ENCODE measurements at regions not wholly inside any gene's neighbourhood (a gene's known extent, or its start where the extent isn't known, plus 50 kb on each side); places are given as distances from the start of the nearest gene placed in this dataset.
"Not testable (repeated sequence)": the region's sequence is repeated elsewhere in the genome, so short reads cannot be mapped to it uniquely, and the experiment has no call there.

DNA sequence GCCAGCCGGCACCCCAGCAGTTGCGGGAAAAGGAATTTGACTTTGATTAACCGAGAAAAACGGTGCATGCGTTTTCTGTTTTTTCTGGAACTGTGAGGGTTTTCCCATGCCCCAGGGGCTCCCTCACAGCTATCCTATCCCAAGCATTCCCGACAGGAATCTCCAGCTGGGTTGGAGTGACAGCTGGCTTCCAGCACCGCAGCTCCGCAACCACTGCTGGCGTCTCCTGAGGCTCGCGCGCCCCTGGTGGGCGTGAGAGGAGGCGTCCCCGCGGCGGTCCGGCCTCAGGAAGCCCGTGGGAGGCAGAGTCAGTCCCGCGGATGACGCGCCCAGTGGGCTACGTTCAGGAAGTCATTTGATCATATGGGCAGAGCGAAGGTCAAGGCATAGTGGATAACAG is 623.2 kb downstream of the SPATA31A6 start:
- H3K27me3 Mint-ChIP-seq; POLR2A ChIA-PET; CTCF ChIA-PET; H3K27ac Mint-ChIP-seq; DNase-seq; H3K4me3 Mint-ChIP-seq; intact Hi-C loops (cut with DNase I, micrococcal nuclease); H3K36me3 Mint-ChIP-seq (ENCODE audit: low read depth); H3K4me1 Mint-ChIP-seq; ATAC-seq; H3K9me3 Mint-ChIP-seq (ENCODE audit: low read depth): not testable (repeated sequence)

DNA sequence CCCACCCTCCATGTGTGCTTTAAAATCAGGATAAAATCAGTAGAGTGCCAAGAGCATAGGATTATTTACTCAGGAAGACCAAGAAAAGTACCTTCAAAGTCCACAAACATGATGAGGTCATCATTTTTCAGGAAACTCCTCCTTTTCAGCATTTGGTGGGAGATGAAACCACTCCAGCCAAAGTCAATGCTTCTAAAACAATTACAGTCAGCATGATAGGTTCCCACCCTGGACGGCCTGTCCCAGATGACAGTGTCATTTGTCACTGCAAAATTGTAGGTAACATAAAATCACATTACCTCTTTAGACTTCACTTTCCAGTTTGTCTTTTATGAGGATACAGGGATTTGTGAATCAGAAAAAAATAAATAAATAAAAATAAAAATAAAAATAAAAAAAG is 638.0 kb downstream of the SPATA31A6 start:
- H3K4me1 Mint-ChIP-seq; H3K36me3 Mint-ChIP-seq (ENCODE audit: low read depth); POLR2A ChIA-PET; CTCF ChIA-PET; H3K27ac Mint-ChIP-seq; H3K9me3 Mint-ChIP-seq (ENCODE audit: low read depth); H3K27me3 Mint-ChIP-seq; H3K4me3 Mint-ChIP-seq; ATAC-seq; intact Hi-C loops (cut with DNase I, micrococcal nuclease); DNase-seq: not testable (repeated sequence)

DNA sequence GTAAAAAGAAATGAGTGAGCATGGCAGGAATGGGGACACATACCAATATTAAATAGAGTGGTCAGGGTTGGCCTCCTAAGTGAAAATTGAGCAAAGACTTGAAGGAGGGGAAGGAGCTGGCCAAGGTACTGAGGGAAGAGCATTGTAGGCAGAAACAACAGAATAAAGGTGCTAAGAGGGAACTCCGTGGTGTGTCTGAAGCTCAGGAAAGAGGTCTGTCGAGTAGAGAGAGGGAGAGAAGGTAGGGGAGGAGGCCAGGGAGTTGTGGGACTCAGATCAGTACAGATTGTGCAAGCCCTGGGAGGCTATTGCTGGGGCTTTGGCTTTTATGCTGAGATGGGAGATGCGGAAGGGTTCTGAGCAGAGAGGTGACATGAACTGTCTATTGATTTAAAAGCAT is 664.7 kb downstream of the SPATA31A6 start:
- H3K36me3 Mint-ChIP-seq (ENCODE audit: low read depth); ATAC-seq; intact Hi-C loops (cut with DNase I, micrococcal nuclease); DNase-seq; CTCF ChIA-PET; H3K27ac Mint-ChIP-seq; POLR2A ChIA-PET; H3K9me3 Mint-ChIP-seq (ENCODE audit: low read depth); H3K27me3 Mint-ChIP-seq; H3K4me1 Mint-ChIP-seq; H3K4me3 Mint-ChIP-seq: not testable (repeated sequence)

DNA sequence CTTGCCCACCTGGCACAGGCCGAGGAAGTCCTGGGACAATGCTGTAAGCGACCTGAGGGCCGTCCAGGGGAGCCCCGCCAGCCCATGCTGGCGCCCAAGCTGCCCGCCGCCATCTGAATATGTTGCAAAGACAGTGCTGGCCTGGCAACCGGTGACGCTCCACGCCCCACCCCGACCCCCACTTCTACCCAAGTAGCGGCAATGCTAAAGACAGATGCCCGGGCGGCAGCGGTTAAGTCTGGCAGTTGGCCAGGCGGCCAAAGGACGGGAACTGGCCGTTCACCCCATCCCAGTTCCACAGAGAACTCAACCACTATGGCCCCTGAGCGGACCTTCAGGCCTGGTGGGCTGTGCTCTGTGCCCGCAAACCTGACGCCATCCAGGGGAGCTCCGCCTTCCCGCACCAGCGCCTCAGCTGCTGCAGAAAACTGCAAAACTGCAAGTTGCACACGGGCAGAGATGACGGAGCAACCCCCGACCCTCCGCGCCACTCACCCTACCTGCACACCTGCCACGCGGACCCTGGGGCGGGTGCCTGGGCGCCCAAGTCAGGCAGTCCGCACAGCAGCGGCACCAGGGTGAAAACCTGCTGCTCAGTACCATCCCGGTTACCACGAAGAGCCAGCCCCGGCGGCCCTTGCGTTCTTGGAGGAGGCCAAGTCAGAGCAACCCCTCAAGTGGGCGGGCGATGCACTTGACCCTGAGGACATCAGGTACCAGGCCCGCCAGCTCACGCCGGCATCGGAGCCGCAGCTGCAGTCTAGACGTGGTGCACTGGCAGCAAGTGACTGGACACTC is 667.6 kb downstream of the SPATA31A6 start:
- DNase-seq, result not testable (repeated sequence)

GRCh38 chr9:42851701-42852100 is 668.2 kb downstream of the SPATA31A6 start:
- ATAC-seq; H3K4me1 Mint-ChIP-seq; H3K4me3 Mint-ChIP-seq; H3K27ac Mint-ChIP-seq; H3K27me3 Mint-ChIP-seq; H3K36me3 Mint-ChIP-seq (ENCODE audit: low read depth); H3K9me3 Mint-ChIP-seq (ENCODE audit: low read depth); DNase-seq; intact Hi-C loops (cut with DNase I, micrococcal nuclease); CTCF ChIA-PET; POLR2A ChIA-PET: not testable (repeated sequence)

More for the DNA sequence above, 667.6 kb downstream of the SPATA31A6 start:
- ATAC-seq; POLR2A ChIA-PET; intact Hi-C loops (cut with DNase I, micrococcal nuclease); H3K4me3 Mint-ChIP-seq; H3K27me3 Mint-ChIP-seq; CTCF ChIA-PET; H3K9me3 Mint-ChIP-seq (ENCODE audit: low read depth); H3K36me3 Mint-ChIP-seq (ENCODE audit: low read depth); H3K27ac Mint-ChIP-seq; H3K4me1 Mint-ChIP-seq: not testable (repeated sequence)

DNA sequence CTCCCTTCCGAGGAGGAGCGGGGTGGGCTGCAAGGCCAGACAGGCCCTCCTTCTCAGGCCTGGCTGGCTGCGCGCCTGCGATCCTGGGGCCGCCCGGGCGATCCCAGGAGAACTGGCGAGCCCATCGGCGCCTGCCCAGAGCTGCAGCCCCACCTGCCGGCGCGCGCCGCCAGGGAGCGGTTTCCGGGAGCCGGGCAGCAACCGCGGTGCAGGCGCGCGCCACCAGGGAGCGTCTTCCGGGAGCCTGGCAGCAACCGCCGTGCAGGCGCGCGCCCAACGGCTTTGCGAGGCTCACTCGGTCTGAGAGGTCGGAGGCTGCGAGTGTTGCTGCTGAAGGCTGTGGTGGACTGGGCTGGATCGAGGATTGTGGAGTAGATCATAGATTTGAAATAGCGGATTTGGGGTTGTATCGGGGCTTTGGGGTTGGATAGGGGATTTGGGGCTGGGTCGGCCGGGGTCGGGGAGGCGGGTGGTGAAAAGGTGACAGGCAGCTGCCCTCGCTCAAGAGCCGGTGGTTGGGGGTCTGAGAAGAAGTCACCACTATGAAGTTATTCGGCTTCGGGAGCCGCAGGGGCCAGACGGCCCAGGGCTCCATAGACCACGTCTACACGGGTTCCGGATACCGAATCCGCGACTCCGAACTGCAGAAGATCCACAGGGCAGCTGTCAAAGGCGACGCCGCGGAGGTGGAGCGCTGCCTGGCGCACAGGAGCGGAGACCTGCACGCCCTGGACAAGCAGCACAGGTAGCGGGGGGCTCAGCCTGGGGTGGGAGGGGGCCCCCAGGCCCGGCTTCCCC is 668.9 kb downstream of the SPATA31A6 start:
- H3K9me3 Mint-ChIP-seq (ENCODE audit: low read depth); CTCF ChIA-PET; POLR2A ChIA-PET; H3K4me1 Mint-ChIP-seq; H3K27me3 Mint-ChIP-seq; H3K36me3 Mint-ChIP-seq (ENCODE audit: low read depth); H3K27ac Mint-ChIP-seq; intact Hi-C loops (cut with DNase I, micrococcal nuclease): not testable (repeated sequence)
- peak overlapping the region; percentile 57 for H3K4me3 Mint-ChIP-seq
- peak; percentile 51 for ATAC-seq
- DNase-seq, result peak; percentile 64

- H3K9me3 Mint-ChIP-seq (ENCODE audit: low read depth); H3K36me3 Mint-ChIP-seq (ENCODE audit: low read depth); POLR2A ChIA-PET; H3K4me1 Mint-ChIP-seq; H3K27me3 Mint-ChIP-seq; H3K27ac Mint-ChIP-seq; DNase-seq; intact Hi-C loops (cut with DNase I, micrococcal nuclease); CTCF ChIA-PET; H3K4me3 Mint-ChIP-seq; ATAC-seq: not testable (repeated sequence)
These were observed 676.7 kb downstream of the SPATA31A6 start for GRCh38 chr9:42860133-42860532.

- H3K4me1 Mint-ChIP-seq; POLR2A ChIA-PET; intact Hi-C loops (cut with DNase I, micrococcal nuclease); DNase-seq; H3K9me3 Mint-ChIP-seq (ENCODE audit: low read depth); ATAC-seq; H3K4me3 Mint-ChIP-seq; H3K36me3 Mint-ChIP-seq (ENCODE audit: low read depth); H3K27ac Mint-ChIP-seq; CTCF ChIA-PET; H3K27me3 Mint-ChIP-seq: not testable (repeated sequence)
These were observed 679.0 kb downstream of the SPATA31A6 start for GRCh38 chr9:42862465-42862864.
